Left ventricle myocardium inferior (tissue), 1 donor: ENCODE measurements at regions not wholly inside any gene's neighbourhood (a gene's known extent, or its start where the extent isn't known, plus 50 kb on each side); places are given as distances from the start of the nearest gene placed in this dataset.

ENCODE experiments used
- DNase-seq: peaks from one replicate; pipeline ENCODE4 v3.0.0-alpha.2; 2020
- H3K27ac ChIP-seq: fragments of 200-600 bp; replicated peaks from 2 replicates; pipeline ENCODE4 v1.8.0; 2021
- H3K27me3 ChIP-seq: fragments of 200-600 bp; 2 replicates; pipeline ENCODE4 v1.8.0; 2021; ENCODE audit warnings: low read depth
- H3K36me3 ChIP-seq: fragments of 200-600 bp; 2 replicates; pipeline ENCODE4 v1.8.0; 2021
- H3K4me1 ChIP-seq: fragments of 200-600 bp; 2 replicates; pipeline ENCODE4 v1.8.0; 2021
- H3K4me3 ChIP-seq: fragments of 200-600 bp; 2 replicates; pipeline ENCODE4 v1.8.0; 2021; ENCODE audit warnings: mild to moderate bottlenecking, moderate library complexity
- H3K9me3 ChIP-seq: fragments of 200-600 bp; replicated peaks from 2 replicates; pipeline ENCODE4 v1.8.0; 2021
- intact Hi-C: fragments of 100-400 bp; cut with micrococcal nuclease; formaldehyde crosslinking; loops from one replicate; pipeline ENCODE4 v1.11.0; 2022
- TF ChIP-seq, protein P1 (sequence below): fragments of 200-600 bp; IDR thresholded peaks from 2 replicates; pipeline ENCODE4 v1.8.0; 2021; ENCODE audit warnings: antibody characterized with exemption, mild to moderate bottlenecking, borderline replicate concordance
- donor health status: DM: no; HTN: yes; CAD: no; lungs with severe emphysema.

DNA sequence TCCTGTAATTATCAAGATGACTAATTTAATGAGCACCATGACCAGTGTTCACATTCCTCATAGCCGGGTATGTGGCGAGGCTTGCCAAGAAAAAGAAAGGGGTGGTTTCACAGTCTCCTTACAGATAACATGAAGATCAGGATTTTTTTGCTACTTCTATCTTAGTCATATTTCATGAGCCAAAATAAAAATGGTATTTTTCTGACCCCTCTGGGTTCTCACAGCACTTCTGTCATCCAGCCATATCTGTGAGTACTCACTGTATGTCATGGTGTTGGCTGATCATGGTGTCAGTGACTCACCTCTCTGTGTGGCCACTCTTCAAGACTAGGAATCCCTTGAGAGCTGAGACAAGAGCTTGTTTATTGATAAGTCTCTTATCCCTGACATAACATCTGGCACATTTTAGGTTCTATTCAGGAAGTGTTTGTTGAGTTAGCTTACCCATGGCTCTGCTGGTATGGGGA lies 130.5 kb upstream of the LMCD1 start:
- DNase-seq: no peak
- H3K4me1 ChIP-seq: peaks cover 18% of the 10 kb centered on the region
- no peaks in the 10 kb centered on the region for H3K36me3 ChIP-seq

DNA sequence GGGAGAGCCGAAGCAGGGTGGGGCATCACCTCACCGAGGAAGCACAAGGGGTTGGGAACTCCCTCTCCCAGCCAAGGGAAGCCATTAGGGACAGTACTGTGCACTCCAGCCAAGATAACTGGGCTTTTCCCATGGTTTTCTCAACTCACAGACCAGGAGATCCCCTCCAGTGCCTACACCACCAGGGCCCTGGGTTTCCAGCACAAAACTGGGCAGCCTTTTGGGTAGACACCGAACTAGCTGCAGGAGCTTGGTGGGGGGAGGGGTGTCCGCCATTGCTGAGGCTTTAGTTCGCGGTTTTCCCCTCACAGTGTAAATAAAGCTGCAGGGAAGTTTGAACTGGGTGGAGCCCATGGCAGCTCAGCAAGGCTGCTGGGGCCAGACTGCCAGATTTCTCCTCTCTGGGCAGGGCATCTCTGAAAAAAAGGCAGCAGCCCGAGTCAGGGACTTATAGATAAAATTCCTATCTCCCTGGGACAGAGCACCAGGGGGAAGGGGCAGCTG lies 129.6 kb upstream of the LMCD1 start:
- TF ChIP-seq, protein P1, sequence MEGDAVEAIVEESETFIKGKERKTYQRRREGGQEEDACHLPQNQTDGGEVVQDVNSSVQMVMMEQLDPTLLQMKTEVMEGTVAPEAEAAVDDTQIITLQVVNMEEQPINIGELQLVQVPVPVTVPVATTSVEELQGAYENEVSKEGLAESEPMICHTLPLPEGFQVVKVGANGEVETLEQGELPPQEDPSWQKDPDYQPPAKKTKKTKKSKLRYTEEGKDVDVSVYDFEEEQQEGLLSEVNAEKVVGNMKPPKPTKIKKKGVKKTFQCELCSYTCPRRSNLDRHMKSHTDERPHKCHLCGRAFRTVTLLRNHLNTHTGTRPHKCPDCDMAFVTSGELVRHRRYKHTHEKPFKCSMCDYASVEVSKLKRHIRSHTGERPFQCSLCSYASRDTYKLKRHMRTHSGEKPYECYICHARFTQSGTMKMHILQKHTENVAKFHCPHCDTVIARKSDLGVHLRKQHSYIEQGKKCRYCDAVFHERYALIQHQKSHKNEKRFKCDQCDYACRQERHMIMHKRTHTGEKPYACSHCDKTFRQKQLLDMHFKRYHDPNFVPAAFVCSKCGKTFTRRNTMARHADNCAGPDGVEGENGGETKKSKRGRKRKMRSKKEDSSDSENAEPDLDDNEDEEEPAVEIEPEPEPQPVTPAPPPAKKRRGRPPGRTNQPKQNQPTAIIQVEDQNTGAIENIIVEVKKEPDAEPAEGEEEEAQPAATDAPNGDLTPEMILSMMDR: no peak
- intact Hi-C loops: no loop called here

More for the DNA sequence above, 130.5 kb upstream of the LMCD1 start:
- intact Hi-C loops: no loop called here
- TF ChIP-seq, protein P1: no peak
- Histone ChIP-seq H3K9me3 (peaks cover 10% of the 10 kb centered on the region), H3K27me3 (no peaks in the 10 kb centered on the region), H3K4me3 (no peak overlapping the region), H3K27ac (no peak overlapping the region)

DNA sequence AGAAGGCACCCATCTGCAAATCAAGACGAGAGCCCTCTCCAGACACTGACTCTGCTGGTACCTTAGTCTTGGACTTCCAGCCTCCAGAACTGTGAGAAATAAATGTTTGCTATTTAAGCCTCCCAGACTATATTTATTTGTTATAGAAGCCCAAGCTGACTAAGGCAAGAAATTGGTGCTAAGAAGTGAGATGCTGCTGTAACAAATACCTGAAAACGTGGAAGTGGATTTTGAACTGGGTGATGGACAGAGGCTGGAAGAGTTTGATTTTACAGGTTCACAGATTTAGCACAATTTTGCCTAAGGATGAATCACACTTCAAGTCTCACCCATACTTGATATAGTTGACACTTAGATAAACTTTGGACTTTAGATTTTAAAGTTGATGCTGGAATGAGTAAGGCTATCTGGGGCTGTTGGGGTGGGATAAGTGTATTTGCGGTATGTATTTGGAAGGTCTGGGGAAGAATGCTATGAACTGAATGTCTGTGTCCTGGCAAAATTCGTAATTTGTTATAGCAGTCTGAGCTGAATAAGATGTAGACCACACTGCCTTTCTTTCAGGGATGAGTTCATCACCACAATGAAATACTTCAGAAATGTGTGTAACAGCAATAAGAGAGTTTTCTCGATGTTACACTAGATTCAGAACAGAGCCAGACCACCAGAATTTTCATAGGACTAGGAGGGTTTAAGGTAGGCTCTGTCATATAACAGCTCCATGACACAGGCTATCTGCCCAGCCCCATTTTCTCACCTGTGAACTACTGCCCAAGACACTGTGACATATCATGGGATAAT lies 120.5 kb upstream of the LMCD1 start:
- peaks cover 10% of the 10 kb centered on the region for H3K9me3 ChIP-seq
- intact Hi-C loops: no loop called here

More for the DNA sequence above, 129.6 kb upstream of the LMCD1 start:
- DNase-seq: peak; percentile 17
- Histone ChIP-seq H3K4me3 (no peak overlapping the region), H3K4me1 (peaks cover 18% of the 10 kb centered on the region), H3K27me3 (no peaks in the 10 kb centered on the region), H3K9me3 (peaks cover 19% of the 10 kb centered on the region), H3K36me3 (no peaks in the 10 kb centered on the region), H3K27ac (peak overlapping the region; percentile 1)

DNA sequence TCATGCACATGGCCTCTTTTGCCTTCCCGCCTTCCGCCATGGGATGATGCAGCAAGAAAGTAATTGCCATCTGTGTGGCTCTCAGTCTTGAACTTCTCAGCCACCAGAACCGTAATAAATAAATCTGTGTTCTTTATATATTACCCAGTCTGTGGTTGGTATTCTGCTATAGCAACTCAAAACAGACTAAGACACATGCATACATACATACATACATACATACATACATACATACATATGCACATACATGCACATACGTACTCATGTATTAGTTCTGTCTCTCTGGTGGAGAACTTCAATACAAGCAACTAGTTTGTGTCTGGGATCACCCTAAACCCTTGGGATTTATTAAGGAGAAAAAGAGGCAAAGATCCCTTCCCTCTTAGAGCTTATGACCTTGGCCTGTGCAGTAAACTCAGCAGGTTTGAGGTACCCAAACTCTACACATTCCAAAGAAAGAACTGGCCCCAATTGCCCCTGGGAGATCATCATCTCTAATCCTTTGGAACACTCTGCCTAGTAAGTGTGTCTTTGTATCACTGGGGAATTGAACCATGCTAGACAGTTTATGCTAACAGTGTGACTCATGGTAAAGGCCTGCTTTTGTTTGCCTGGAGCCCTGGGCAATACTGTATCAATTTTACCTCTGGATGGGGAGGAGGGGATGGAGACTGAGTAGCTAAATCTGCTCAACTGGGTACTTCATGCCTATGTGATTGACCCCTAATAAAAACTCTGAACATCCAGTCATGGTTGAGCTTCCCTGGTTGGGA lies 115.6 kb upstream of the LMCD1 start:
- Histone ChIP-seq H3K9me3 (no peaks in the 10 kb centered on the region), H3K4me1 (no peaks in the 10 kb centered on the region), H3K27me3 (no peaks in the 10 kb centered on the region), H3K27ac (no peak overlapping the region), H3K36me3 (no peaks in the 10 kb centered on the region), H3K4me3 (no peak overlapping the region)
- TF ChIP-seq, protein P1: no peak
- intact Hi-C loops: no loop called here
- DNase-seq: no peak

More for the DNA sequence above, 120.5 kb upstream of the LMCD1 start:
- DNase-seq: no peak
- TF ChIP-seq, protein P1: no peak
- Histone ChIP-seq H3K4me1 (no peaks in the 10 kb centered on the region), H3K27ac (no peak overlapping the region), H3K36me3 (no peaks in the 10 kb centered on the region), H3K27me3 (no peaks in the 10 kb centered on the region), H3K4me3 (no peak overlapping the region)

DNA sequence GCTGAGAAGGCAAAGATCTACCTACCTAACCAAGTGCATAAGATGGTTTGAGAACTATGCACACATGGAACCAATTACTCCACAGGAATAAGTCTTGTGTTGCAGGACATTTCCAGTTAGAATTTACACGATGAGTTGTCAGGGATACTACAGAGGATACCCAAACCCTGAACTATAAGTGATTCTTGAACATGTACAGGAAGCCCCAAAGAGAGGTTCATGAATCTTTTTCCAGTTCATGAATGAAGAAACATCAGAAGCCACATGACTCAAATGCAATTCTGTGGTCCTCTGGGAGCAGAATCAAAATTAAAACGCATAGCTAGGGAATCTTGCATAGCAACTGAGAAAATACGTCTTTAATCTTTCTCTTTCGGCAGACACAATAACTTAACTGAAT lies 114.1 kb upstream of the LMCD1 start:
- H3K27ac ChIP-seq: no peak overlapping the region
- no peaks in the 10 kb centered on the region for H3K9me3 ChIP-seq
- H3K27me3 ChIP-seq: no peaks in the 10 kb centered on the region
- DNase-seq: no peak
- H3K4me1 ChIP-seq: no peaks in the 10 kb centered on the region
- no peaks in the 10 kb centered on the region for H3K36me3 ChIP-seq
- intact Hi-C loops: no loop called here
- H3K4me3 ChIP-seq: no peak overlapping the region
- TF ChIP-seq, protein P1: no peak
